ENCODE measurements at regions not wholly inside any gene's neighbourhood (a gene's known extent, or its start where the extent isn't known, plus 50 kb on each side); places are given as distances from the start of the nearest gene placed in this dataset.
"Not testable (repeated sequence)": the region's sequence is repeated elsewhere in the genome, so short reads cannot be mapped to it uniquely, and the experiment has no call there.

GRCh38 chr6:180091-180694 lies 112.1 kb upstream of the DUSP22 start:
- DNase-seq (ENCODE audit: low read depth): not testable (repeated sequence)

GRCh38 chr6:181049-181654 lies 111.1 kb upstream of the DUSP22 start:
- DNase-seq (ENCODE audit: low read depth): no peak

GRCh38 chr6:183668-184067 lies 108.6 kb upstream of the DUSP22 start:
- no peak for DNase-seq (ENCODE audit: low read depth)

- no peak for DNase-seq (ENCODE audit: low read depth)
Observed at GRCh38 chr6:184161-184700, 108.1 kb upstream of the DUSP22 start.

- no peak for DNase-seq (ENCODE audit: low read depth)
Observed at GRCh38 chr6:186340-186965, 105.8 kb upstream of the DUSP22 start.

GRCh38 chr6:187210-187861 lies 105.0 kb upstream of the DUSP22 start:
- DNase-seq (ENCODE audit: low read depth): no peak

GRCh38 chr6:188821-189655 lies 103.2 kb upstream of the DUSP22 start:
- DNase-seq (ENCODE audit: low read depth): peak; percentile 67

- DNase-seq (ENCODE audit: low read depth): no peak
Observed at GRCh38 chr6:189676-190075, 102.6 kb upstream of the DUSP22 start.

- DNase-seq (ENCODE audit: low read depth): no peak
Observed at GRCh38 chr6:190596-191395, 101.5 kb upstream of the DUSP22 start.

GRCh38 chr6:191487-192312 lies 100.6 kb upstream of the DUSP22 start:
- no peak for DNase-seq (ENCODE audit: low read depth)

- DNase-seq (ENCODE audit: low read depth): no peak
Observed at GRCh38 chr6:192313-192664, 100.0 kb upstream of the DUSP22 start.

GRCh38 chr6:193180-193579 lies 99.1 kb upstream of the DUSP22 start:
- DNase-seq (ENCODE audit: low read depth): no peak

GRCh38 chr6:193773-194310 lies 98.4 kb upstream of the DUSP22 start:
- DNase-seq (ENCODE audit: low read depth): peak; percentile 21

- peak; percentile 41 for DNase-seq (ENCODE audit: low read depth)
Observed at GRCh38 chr6:195861-196360, 96.4 kb upstream of the DUSP22 start.

GRCh38 chr6:196543-196942 lies 95.7 kb upstream of the DUSP22 start:
- no peak for DNase-seq (ENCODE audit: low read depth)

- DNase-seq (ENCODE audit: low read depth): no peak
Observed at GRCh38 chr6:203661-204060, 88.6 kb upstream of the DUSP22 start.

- DNase-seq (ENCODE audit: low read depth): no peak
Observed at GRCh38 chr6:206264-206663, 86.0 kb upstream of the DUSP22 start.

GRCh38 chr6:208364-208763 lies 83.9 kb upstream of the DUSP22 start:
- DNase-seq (ENCODE audit: low read depth): no peak

- DNase-seq (ENCODE audit: low read depth): no peak
Observed at GRCh38 chr6:208938-209337, 83.3 kb upstream of the DUSP22 start.

Measured in activated T-helper 9 cell treated with anti-CD3 and anti-CD28 coated beads, Interleukin-2, amount 50 U/mL, for 16 hours (primary cell).